ENCODE measurements at regions not wholly inside any gene's neighbourhood (a gene's known extent, or its start where the extent isn't known, plus 50 kb on each side); places are given as distances from the start of the nearest gene placed in this dataset.

- Histone ChIP-seq H3K9ac (no peak overlapping the region), H3K9me3 (ENCODE audit: control insufficient read depth, low read length) (no peaks in the 10 kb centered on the region), H3K4me3 (ENCODE audit: low read depth, low read length) (no peak overlapping the region), H3K27ac (no peak overlapping the region), H3K27me3 (ENCODE audit: control insufficient read depth, insufficient read depth, low read length) (no peaks in the 10 kb centered on the region), H2AFZ (no peak overlapping the region), H3K4me2 (ENCODE audit: low read length) (no peak overlapping the region), H3K4me1 (no peaks in the 10 kb centered on the region), H3K79me2 (no peaks in the 10 kb centered on the region), H3K36me3 (ENCODE audit: control insufficient read depth, insufficient read depth, low read length) (no peaks in the 10 kb centered on the region)
- no peak for TF ChIP-seq CTCF (IDR thresholded peaks at IDR 0.05)
Observed at GRCh38 chr6:170113141-170113540, 177.7 kb downstream of the DLL1 start.

GRCh38 chr6:170112583-170112860 lies 178.4 kb downstream of the DLL1 start:
- Histone ChIP-seq H3K27ac (no peak overlapping the region), H3K4me1 (no peaks in the 10 kb centered on the region), H3K4me2 (ENCODE audit: low read length) (no peak overlapping the region), H3K9ac (no peak overlapping the region), H2AFZ (no peak overlapping the region), H3K27me3 (ENCODE audit: control insufficient read depth, insufficient read depth, low read length) (no peaks in the 10 kb centered on the region), H3K4me3 (ENCODE audit: low read depth, low read length) (no peak overlapping the region), H3K36me3 (ENCODE audit: control insufficient read depth, insufficient read depth, low read length) (no peaks in the 10 kb centered on the region), H3K79me2 (no peaks in the 10 kb centered on the region), H3K9me3 (ENCODE audit: control insufficient read depth, low read length) (no peaks in the 10 kb centered on the region)
- no peak for TF ChIP-seq CTCF (IDR thresholded peaks at IDR 0.05)

DNA sequence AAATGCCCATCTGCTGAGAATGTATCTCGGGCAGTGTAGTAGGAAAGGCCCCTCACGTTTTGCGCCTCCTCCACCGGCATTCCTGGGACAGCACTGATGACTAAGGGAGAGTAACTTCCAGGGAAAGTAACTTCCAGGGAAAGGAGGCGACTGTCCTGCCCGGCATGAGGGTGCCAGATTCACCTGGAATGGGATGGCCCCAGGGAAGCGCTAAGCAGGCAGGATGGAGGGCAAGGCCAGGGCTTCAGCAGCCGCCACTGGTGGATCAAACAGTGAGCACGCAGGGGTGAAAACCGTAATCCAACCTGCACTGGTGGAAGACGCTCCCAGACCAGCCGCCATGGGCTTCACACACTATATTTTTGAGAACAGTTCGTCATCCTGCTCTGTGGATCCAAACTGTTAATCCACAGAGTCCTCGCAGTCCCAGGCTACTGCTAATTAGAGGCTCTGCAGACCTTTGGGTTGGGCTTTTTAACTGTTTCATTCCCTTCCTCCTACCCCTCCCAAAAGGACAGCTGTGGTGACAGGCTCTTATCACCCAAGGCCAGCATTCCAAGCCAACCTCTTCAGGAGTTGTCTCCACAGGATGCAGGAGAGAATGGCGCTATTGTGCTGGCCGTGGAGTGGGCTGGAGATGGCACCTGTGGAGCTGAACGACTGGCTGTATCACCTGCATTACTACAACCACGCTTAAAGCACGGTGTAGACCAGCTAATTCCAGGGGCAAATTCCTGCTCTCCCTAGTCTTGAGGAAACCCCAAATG lies 178.9 kb downstream of the DLL1 start:
- Histone ChIP-seq H3K4me1 (no peaks in the 10 kb centered on the region), H3K9me3 (ENCODE audit: control insufficient read depth, low read length) (no peaks in the 10 kb centered on the region), H3K36me3 (ENCODE audit: control insufficient read depth, insufficient read depth, low read length) (no peaks in the 10 kb centered on the region), H3K27me3 (ENCODE audit: control insufficient read depth, insufficient read depth, low read length) (no peaks in the 10 kb centered on the region), H3K4me2 (ENCODE audit: low read length) (no peak overlapping the region), H3K27ac (no peak overlapping the region), H3K4me3 (ENCODE audit: low read depth, low read length) (no peak overlapping the region), H2AFZ (no peak overlapping the region), H3K79me2 (no peaks in the 10 kb centered on the region), H3K9ac (no peak overlapping the region)
- TF ChIP-seq CTCF (IDR thresholded peaks at IDR 0.05) = no peak

DNA sequence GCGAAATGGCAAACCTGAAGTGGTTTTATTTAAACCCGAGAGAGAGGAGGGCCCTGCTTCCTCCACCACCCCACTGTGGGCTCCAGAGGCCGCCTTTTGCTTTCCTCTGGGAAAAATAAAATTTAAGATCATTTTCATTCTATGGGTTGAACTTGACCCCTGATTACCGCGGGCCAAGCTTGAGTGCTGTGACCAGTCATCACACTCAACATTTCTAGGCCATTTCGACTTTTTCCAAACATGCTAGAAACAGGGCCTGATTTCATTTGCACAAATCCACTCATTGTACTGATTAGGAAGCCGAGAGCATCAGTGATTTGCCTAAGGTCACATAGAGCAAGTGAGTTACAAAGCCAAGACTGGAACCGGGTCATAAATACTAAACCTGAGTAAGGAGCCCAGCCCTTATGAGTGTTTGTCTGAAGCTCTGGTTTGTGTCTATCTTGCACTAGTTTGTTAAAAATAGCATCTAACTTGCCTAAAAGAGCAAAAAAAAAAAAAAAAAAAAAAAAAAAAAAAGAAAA lies 179.7 kb downstream of the DLL1 start:
- no peak overlapping the region for H3K27ac ChIP-seq
- no peak overlapping the region for H3K9ac ChIP-seq
- no peak for TF ChIP-seq CTCF (IDR thresholded peaks at IDR 0.05)
- H3K4me3 ChIP-seq (ENCODE audit: low read depth, low read length) = no peak overlapping the region
- H3K4me2 ChIP-seq (ENCODE audit: low read length) = no peak overlapping the region
- no peaks in the 10 kb centered on the region for H3K36me3 ChIP-seq (ENCODE audit: control insufficient read depth, insufficient read depth, low read length)
- H3K27me3 ChIP-seq (ENCODE audit: control insufficient read depth, insufficient read depth, low read length) = no peaks in the 10 kb centered on the region
- H3K4me1 ChIP-seq = no peaks in the 10 kb centered on the region
- no peaks in the 10 kb centered on the region for H3K9me3 ChIP-seq (ENCODE audit: control insufficient read depth, low read length)
- H3K79me2 ChIP-seq = no peaks in the 10 kb centered on the region
- no peak overlapping the region for H2AFZ ChIP-seq
